ENCODE measurements at regions not wholly inside any gene's neighbourhood (a gene's known extent, or its start where the extent isn't known, plus 50 kb on each side); places are given as distances from the start of the nearest gene placed in this dataset.

DNA sequence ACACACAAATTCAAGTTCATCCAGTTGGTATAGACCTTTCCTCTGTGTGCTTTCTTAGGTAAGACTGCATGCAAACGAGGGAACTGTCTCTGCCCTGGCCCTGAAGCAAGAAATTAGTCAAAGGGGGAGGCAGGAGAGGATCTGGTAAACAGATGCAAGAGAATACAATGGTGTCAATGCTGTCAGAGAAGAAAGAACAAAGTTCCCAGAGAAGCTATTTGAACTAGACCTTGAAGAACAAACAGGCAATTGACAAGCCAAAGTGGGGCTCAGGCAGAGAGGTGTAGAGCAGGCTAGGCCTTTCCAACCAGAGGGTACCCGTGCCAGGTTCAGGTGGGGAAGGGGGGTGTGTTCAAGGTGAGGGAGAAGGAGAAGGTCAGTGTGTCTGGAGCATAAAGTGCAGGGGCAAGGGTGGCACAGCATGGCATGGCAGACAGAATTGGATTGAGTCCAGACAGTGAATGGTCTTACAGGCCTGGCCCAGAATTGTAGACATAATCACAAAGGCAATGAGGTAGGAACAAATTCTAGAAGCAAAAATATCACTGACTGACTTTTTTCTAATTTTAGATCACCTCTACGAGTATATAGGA lies 95.0 kb upstream of the STARD13 start:
- Histone ChIP-seq H3K36me3 (no peaks in the 10 kb centered on the region), H3K27me3 (ENCODE audit: insufficient read depth, low read depth, severe bottlenecking) (no peaks in the 10 kb centered on the region), H3K4me3 (ENCODE audit: low read depth, low read length) (no peak overlapping the region), H3K27ac (no peak overlapping the region), H3K9me3 (ENCODE audit: severe bottlenecking) (no peaks in the 10 kb centered on the region)
- no peak for DNase-seq
- TF ChIP-seq, protein P1, sequence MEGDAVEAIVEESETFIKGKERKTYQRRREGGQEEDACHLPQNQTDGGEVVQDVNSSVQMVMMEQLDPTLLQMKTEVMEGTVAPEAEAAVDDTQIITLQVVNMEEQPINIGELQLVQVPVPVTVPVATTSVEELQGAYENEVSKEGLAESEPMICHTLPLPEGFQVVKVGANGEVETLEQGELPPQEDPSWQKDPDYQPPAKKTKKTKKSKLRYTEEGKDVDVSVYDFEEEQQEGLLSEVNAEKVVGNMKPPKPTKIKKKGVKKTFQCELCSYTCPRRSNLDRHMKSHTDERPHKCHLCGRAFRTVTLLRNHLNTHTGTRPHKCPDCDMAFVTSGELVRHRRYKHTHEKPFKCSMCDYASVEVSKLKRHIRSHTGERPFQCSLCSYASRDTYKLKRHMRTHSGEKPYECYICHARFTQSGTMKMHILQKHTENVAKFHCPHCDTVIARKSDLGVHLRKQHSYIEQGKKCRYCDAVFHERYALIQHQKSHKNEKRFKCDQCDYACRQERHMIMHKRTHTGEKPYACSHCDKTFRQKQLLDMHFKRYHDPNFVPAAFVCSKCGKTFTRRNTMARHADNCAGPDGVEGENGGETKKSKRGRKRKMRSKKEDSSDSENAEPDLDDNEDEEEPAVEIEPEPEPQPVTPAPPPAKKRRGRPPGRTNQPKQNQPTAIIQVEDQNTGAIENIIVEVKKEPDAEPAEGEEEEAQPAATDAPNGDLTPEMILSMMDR (IDR thresholded peaks at IDR 0.05; ENCODE audit: low read depth, low read length) = no peak

DNA sequence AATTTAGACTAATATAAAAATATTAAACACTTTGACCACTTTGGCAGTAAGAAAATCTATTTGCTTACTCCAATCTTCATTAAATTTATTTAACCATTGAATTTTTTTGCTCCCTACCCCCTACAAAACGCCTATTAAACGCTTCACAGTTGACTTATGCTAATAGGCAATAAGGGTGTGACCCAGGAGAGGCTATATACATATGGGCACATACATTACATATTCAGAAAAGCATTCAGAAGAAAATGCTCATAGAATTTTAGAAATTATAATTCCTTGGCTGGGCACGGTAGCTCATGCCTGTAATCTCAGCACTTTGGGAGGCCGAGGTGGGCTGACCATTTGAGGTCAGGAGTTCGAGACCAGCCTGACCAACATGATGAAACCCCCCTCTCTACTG lies 95.6 kb upstream of the STARD13 start:
- no peak for DNase-seq
- Histone ChIP-seq H3K9me3 (ENCODE audit: severe bottlenecking) (no peaks in the 10 kb centered on the region), H3K27me3 (ENCODE audit: insufficient read depth, low read depth, severe bottlenecking) (no peaks in the 10 kb centered on the region), H3K36me3 (no peaks in the 10 kb centered on the region), H3K4me3 (ENCODE audit: low read depth, low read length) (no peak overlapping the region), H3K27ac (no peak overlapping the region)
- TF ChIP-seq, protein P1 (IDR thresholded peaks at IDR 0.05; ENCODE audit: low read depth, low read length) = no peak

DNA sequence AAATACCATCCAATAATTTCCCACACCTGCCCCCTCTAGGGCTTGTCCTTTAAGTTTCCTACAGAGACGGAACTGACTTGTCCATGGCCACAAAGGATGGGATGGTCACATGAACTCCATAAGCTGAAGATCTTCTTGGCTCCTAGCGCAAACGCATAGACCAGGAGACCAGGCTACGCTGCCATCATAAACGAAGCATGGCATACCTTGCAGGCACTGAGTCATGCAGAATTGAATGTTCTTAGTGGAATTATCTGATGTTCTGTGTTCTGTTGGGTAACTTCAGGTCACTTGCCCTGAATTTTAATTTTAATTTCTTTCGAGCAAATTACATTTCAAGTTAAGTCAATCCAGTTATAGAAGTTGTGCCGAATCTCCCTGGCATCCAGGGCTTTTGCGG lies 96.4 kb upstream of the STARD13 start:
- Histone ChIP-seq H3K9me3 (ENCODE audit: severe bottlenecking) (no peaks in the 10 kb centered on the region), H3K4me3 (ENCODE audit: low read depth, low read length) (no peak overlapping the region), H3K27ac (no peak overlapping the region), H3K27me3 (ENCODE audit: insufficient read depth, low read depth, severe bottlenecking) (no peaks in the 10 kb centered on the region), H3K36me3 (no peaks in the 10 kb centered on the region)
- DNase-seq = no peak
- TF ChIP-seq, protein P1 (IDR thresholded peaks at IDR 0.05; ENCODE audit: low read depth, low read length) = no peak

DNA sequence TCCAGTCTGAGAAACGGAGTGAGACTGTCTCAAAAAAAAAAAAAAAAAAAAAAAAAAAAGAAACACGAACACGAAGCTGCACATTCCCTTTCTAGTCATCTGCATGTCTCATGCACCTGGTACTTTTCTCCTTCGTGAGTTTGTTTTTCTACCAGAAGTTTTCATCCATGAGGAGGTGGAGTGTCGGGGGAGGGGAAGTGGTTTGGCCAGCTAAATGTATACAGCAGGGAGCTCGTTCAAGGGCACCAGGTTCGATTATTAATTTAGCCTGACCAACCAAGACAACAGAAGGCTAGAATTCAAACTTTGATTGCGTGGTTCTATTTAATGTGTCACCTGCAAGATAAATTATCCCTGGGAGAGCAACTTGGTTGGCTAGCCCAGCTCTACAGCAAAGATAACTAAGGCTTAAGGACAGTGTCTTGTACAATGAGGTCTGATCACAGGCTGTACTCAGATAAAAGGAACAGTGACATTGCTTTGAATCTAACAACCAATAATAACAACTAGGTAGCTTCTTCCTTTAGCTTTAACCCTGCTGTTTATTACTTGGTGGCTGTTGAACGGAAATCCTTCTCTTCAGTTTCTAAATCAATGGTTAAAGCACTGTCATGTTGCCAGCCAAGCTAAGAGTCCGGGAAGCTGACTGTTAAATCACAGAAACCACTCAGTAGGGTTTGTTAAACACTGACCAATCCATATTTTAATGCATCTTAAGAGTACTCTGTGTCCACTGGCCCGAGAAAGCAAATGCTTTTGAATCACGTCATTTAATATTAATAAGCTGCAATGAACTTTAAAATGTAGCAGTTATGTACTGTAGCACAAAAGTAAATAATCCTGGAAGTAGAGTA lies 98.4 kb upstream of the STARD13 start:
- no peaks in the 10 kb centered on the region for H3K27me3 ChIP-seq (ENCODE audit: insufficient read depth, low read depth, severe bottlenecking)
- H3K36me3 ChIP-seq = no peaks in the 10 kb centered on the region
- TF ChIP-seq, protein P1 (IDR thresholded peaks at IDR 0.05; ENCODE audit: low read depth, low read length) = no peak
- no peak overlapping the region for H3K27ac ChIP-seq
- H3K4me3 ChIP-seq (ENCODE audit: low read depth, low read length) = no peak overlapping the region
- no peaks in the 10 kb centered on the region for H3K9me3 ChIP-seq (ENCODE audit: severe bottlenecking)
- DNase-seq = no peak

DNA sequence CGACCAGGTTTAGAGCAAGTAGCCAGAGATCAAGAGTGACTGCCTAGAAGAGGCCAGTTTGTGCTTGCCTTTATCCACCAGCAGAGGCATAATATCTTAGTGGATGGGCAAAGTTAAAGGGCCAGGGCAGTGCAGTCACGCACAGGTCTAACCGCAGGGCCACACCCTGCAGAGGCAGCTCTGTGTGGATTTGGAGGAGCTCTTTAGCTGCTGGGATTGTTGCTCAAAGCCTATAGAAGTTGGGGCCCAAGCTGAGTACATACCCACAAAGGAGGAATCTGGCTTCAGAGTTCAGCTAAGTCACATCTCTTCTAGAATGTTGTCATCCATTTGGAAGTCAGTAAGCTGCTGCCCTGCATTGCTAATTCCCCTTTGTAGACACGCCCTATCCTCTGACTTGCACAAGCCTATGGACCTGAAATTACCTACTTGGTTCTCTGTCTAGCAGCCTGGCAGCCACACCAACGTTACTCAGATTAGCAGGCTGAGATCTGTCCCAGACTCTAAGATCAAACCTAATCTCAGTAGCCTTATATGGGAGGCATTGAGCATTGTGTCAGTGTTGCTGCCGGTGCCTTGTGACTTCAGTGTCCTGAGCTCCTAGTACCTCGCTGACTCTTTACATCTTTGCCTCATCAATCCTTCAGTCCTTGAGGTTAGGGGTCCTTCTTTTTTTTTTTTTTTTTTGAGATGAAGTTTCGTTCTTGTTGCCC lies 102.9 kb upstream of the STARD13 start:
- Histone ChIP-seq H3K27ac (no peak overlapping the region), H3K27me3 (ENCODE audit: insufficient read depth, low read depth, severe bottlenecking) (no peaks in the 10 kb centered on the region), H3K36me3 (no peaks in the 10 kb centered on the region), H3K4me3 (ENCODE audit: low read depth, low read length) (no peak overlapping the region), H3K9me3 (ENCODE audit: severe bottlenecking) (no peaks in the 10 kb centered on the region)
- peak; percentile 16 for DNase-seq
- TF ChIP-seq, protein P1 (IDR thresholded peaks at IDR 0.05; ENCODE audit: low read depth, low read length) = peak; percentile 13; the same call in 1 of the 2 replicates

All from WERI-Rb-1 (cell line).